CD14-positive monocyte (primary cell): ENCODE measurements at regions not wholly inside any gene's neighbourhood (a gene's known extent, or its start where the extent isn't known, plus 50 kb on each side); places are given as distances from the start of the nearest gene placed in this dataset.

Source experiments
- DNase-seq, 3 donors: peaks; one replicate each; pipeline ENCODE4 v3.0.0-alpha.2; 2011 to 2022
- H2AFZ ChIP-seq: 2 replicates; pipeline ENCODE4 v1.6.0; 2012; ENCODE audit warnings: mild to moderate bottlenecking, low read depth, low read length, inconsistent platforms; ENCODE audit not compliant: insufficient read depth, poor library complexity, severe bottlenecking
- H3K27ac ChIP-seq, 2 donors: 1 replicate in 1 of 2; 2 replicates in 1 of 2; pipeline ENCODE4 v1.5.1; 2012 to 2013; ENCODE audit warnings: low read length in 2 of 2, control low read depth in 1 of 2, inconsistent platforms in 1 of 2, low read depth in 1 of 2, mild to moderate bottlenecking in 1 of 2
- H3K27me3 ChIP-seq, 2 donors: one replicate each; pipeline versions ENCODE4 v1.6.0 to v1.6.1; 2011 to 2013; ENCODE audit warnings: low read length in 2 of 2; ENCODE audit not compliant: control insufficient read depth in 2 of 2, insufficient read depth in 2 of 2
- H3K36me3 ChIP-seq, 2 donors: replicated peaks in 1 of 2; 1 replicate in 1 of 2; 2 replicates in 1 of 2; pipeline versions ENCODE4 v1.5.1 to v1.6.1; 2012 to 2013; ENCODE audit warnings: low read length in 2 of 2, control low read depth in 1 of 2, inconsistent platforms in 1 of 2, mild to moderate bottlenecking in 1 of 2; ENCODE audit not compliant: insufficient read depth in 2 of 2, control insufficient read depth in 1 of 2
- H3K4me1 ChIP-seq, 2 donors: 1 replicate in 1 of 2; 2 replicates in 1 of 2; pipeline versions ENCODE4 v1.5.1 to v1.6.1; 2012 to 2013; ENCODE audit warnings: low read length in 2 of 2, control low read depth in 1 of 2, inconsistent platforms in 1 of 2, mild to moderate bottlenecking in 1 of 2, moderate library complexity in 1 of 2; ENCODE audit not compliant: insufficient read depth in 2 of 2, control insufficient read depth in 1 of 2
- H3K4me2 ChIP-seq: replicated peaks from 2 replicates; pipeline ENCODE3; 2012; ENCODE audit warnings: low read length, moderate library complexity, mild to moderate bottlenecking; ENCODE audit not compliant: poor library complexity, severe bottlenecking; ENCODE audit errors: extremely low read depth
- H3K4me3 ChIP-seq, 3 experiments: fragments of 200-600 bp in 1 of 3; sonication (generic) in 1 of 3; replicated peaks in 1 of 3; 1 replicate in 2 of 3; 2 replicates in 1 of 3; pipeline ENCODE4 v1.5.1; 2011 to 2013; ENCODE audit warnings: low read length in 3 of 3, mild to moderate bottlenecking in 3 of 3, control low read depth in 2 of 3, low read depth in 2 of 3, inconsistent platforms in 1 of 3, moderate library complexity in 1 of 3
- H3K79me2 ChIP-seq: 2 replicates; pipeline ENCODE4 v1.6.0; 2012; ENCODE audit warnings: mild to moderate bottlenecking, control low read depth, inconsistent platforms, low read length, moderate library complexity; ENCODE audit not compliant: insufficient read depth
- H3K9ac ChIP-seq: 2 replicates; pipeline ENCODE4 v1.6.0; 2017; ENCODE audit warnings: low read length, mild to moderate bottlenecking; ENCODE audit not compliant: insufficient read depth, poor library complexity, severe bottlenecking
- H3K9me3 ChIP-seq, 2 donors: replicated peaks in 1 of 2; 1 replicate in 1 of 2; 2 replicates in 1 of 2; pipeline versions ENCODE4 v1.5.1 to v1.6.1; 2012 to 2013; ENCODE audit warnings: low read length in 2 of 2, control low read depth in 1 of 2; ENCODE audit not compliant: control insufficient read depth in 1 of 2, insufficient read depth in 1 of 2
- H4K20me1 ChIP-seq: 2 replicates; pipeline ENCODE4 v1.6.0; 2012; ENCODE audit warnings: mild to moderate bottlenecking, low read length, control low read depth, moderate library complexity; ENCODE audit not compliant: insufficient read depth
- H3K27ac Mint-ChIP-seq, 7 donors: one replicate each; pipeline ENCODE4 v1.8.0; 2020; ENCODE audit warnings: mild to moderate bottlenecking in 7 of 7, mixed read lengths in 7 of 7, moderate library complexity in 6 of 7, inconsistent platforms in 2 of 7
- H3K27me3 Mint-ChIP-seq, 3 donors: one replicate each; pipeline ENCODE4 v1.8.0; 2021 to 2022; ENCODE audit warnings: low read depth in 3 of 3, mild to moderate bottlenecking in 3 of 3, mixed read lengths in 3 of 3, moderate library complexity in 3 of 3, inconsistent platforms in 1 of 3
- H3K36me3 Mint-ChIP-seq, 2 donors: one replicate each; pipeline ENCODE4 v1.8.0; 2020; ENCODE audit warnings: mixed read lengths in 2 of 2, inconsistent platforms in 1 of 2, mild to moderate bottlenecking in 1 of 2
- H3K4me1 Mint-ChIP-seq: one replicate; pipeline ENCODE4 v1.8.0; 2020; ENCODE audit warnings: mild to moderate bottlenecking, mixed read lengths
- H3K4me3 Mint-ChIP-seq, 2 donors: one replicate each; pipeline ENCODE4 v1.8.0; 2020; ENCODE audit warnings: mild to moderate bottlenecking in 2 of 2, mixed read lengths in 2 of 2, moderate library complexity in 1 of 2
- H3K9me3 Mint-ChIP-seq, 7 donors: one replicate each; pipeline ENCODE4 v1.8.0; 2020 to 2022; ENCODE audit warnings: mixed read lengths in 7 of 7, mild to moderate bottlenecking in 6 of 7, moderate library complexity in 6 of 7, inconsistent platforms in 2 of 7
- CTCF ChIP-seq: fragments of 200-600 bp; IDR thresholded peaks from one replicate; pipeline ENCODE4 v1.8.0; 2022; ENCODE audit warnings: antibody characterized with exemption, mild to moderate bottlenecking
- WGBS: methylation state at CpG from one replicate; pipeline ENCODE4 v1.1.5; 2013; ENCODE audit warnings: missing lambda C conversion rate; ENCODE audit not compliant: insufficient coverage; 5-methylcytosine and 5-hydroxymethylcytosine counted together
- intact Hi-C, 2 donors: fragments of 100-400 bp; cut with micrococcal nuclease; formaldehyde crosslinking; loops; one replicate each; pipeline versions ENCODE4 v1.15.0 to v1.15.1; 2023

GRCh38 chr2:133685636-133686215 lies 117.5 kb upstream of the NCKAP5 start:
- no CpG with 5 or more reads among the region's 2 CpGs for WGBS
- no peak overlapping the region for H3K27ac Mint-ChIP-seq
- no peaks in the 10 kb centered on the region for H4K20me1 ChIP-seq
- no peaks in the 10 kb centered on the region for H3K9me3 ChIP-seq
- no peaks in the 10 kb centered on the region for H3K36me3 Mint-ChIP-seq
- no peak for TF ChIP-seq CTCF
- H3K36me3 ChIP-seq, result no peaks in the 10 kb centered on the region
- H3K9ac ChIP-seq, result no peak overlapping the region
- H3K27ac ChIP-seq, result no peak overlapping the region
- no peak for DNase-seq
- H3K27me3 ChIP-seq, result no peaks in the 10 kb centered on the region
- H3K4me2 ChIP-seq, result no peak overlapping the region
- no peak overlapping the region for H2AFZ ChIP-seq
- H3K27me3 Mint-ChIP-seq, result peaks cover 0 to 2% (median 1%) of the 10 kb centered on the region in 3 donors
- intact Hi-C loops, result no loop called here
- no peaks in the 10 kb centered on the region for H3K4me1 ChIP-seq
- no peak overlapping the region for H3K4me3 Mint-ChIP-seq
- H3K4me1 Mint-ChIP-seq, result no peaks in the 10 kb centered on the region
- no peaks in the 10 kb centered on the region for H3K79me2 ChIP-seq
- H3K4me3 ChIP-seq, result no peak overlapping the region
- H3K9me3 Mint-ChIP-seq, result peaks cover 0 to 3% (median 0%) of the 10 kb centered on the region in 7 donors

- TF ChIP-seq CTCF, result no peak
Observed at GRCh38 chr2:133690780-133691179, 122.5 kb upstream of the NCKAP5 start.

More at GRCh38 chr2:133690780-133691179, 122.5 kb upstream of the NCKAP5 start:
- H3K4me3 ChIP-seq, result no peak overlapping the region
- H3K9me3 ChIP-seq, result no peaks in the 10 kb centered on the region
- H4K20me1 ChIP-seq, result no peaks in the 10 kb centered on the region
- H3K4me1 ChIP-seq, result no peaks in the 10 kb centered on the region
- H3K36me3 ChIP-seq, result no peaks in the 10 kb centered on the region
- Mint-ChIP-seq H3K36me3 (no peaks in the 10 kb centered on the region), H3K9me3 (peaks cover 0 to 12% (median 5%) of the 10 kb centered on the region in 7 donors), H3K27me3 (no peaks in the 10 kb centered on the region), H3K4me1 (no peaks in the 10 kb centered on the region), H3K4me3 (no peak overlapping the region), H3K27ac (no peak overlapping the region)
- H3K27ac ChIP-seq, result no peak overlapping the region
- no peaks in the 10 kb centered on the region for H3K27me3 ChIP-seq
- no CpG with 5 or more reads among the region's 3 CpGs for WGBS
- no peak for DNase-seq
- intact Hi-C loops, result no loop called here
- H3K4me2 ChIP-seq, result no peak overlapping the region
- H3K79me2 ChIP-seq, result no peaks in the 10 kb centered on the region
- no peak overlapping the region for H2AFZ ChIP-seq
- H3K9ac ChIP-seq, result no peak overlapping the region
